ENCODE measurements at regions not wholly inside any gene's neighbourhood (a gene's known extent, or its start where the extent isn't known, plus 50 kb on each side); places are given as distances from the start of the nearest gene placed in this dataset.

DNA sequence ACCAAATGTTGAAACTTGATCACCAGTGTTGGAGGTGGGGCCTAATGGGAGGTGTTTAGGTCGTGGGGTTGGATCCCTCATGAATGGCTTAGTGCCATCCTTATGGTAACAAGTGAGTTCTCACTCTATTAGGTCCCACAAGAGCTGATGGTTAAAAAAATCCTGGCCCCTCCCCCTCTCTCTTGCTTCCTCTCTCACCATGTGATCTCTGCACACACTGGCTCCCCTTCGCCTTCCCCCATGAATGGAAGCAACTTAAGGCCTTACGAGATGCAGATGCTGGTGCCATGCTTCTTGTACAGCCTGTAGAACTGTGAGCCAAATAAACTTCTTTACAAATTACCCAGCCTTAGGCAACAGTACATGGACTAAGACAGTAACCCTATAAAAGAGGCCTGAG lies 62.7 kb downstream of the PPP1R3C start:
- WGBS, 2 donors: 86 to 88% methylated on average over 3 of the region's 3 CpGs
- no peak overlapping the region for H3K27ac ChIP-seq
- DNase-seq (no peak), ATAC-seq (ENCODE audit: low FRiP score in 2 of 2) (no peak)
- no peak overlapping the region for H3K4me3 ChIP-seq
- no peaks in the 10 kb centered on the region for H3K4me1 ChIP-seq
- H3K36me3 ChIP-seq: no peaks in the 10 kb centered on the region
- H3K9me3 ChIP-seq: no peaks in the 10 kb centered on the region
- H3K27me3 ChIP-seq: no peaks in the 10 kb centered on the region
- TF ChIP-seq POLR2A (IDR thresholded peaks at IDR 0.05) (no peak), POLR2AphosphoS5 (IDR thresholded peaks at IDR 0.05) (no peak), CTCF (IDR thresholded peaks at IDR 0.05) (no peak), EP300 (IDR thresholded peaks at IDR 0.05) (no peak)

DNA sequence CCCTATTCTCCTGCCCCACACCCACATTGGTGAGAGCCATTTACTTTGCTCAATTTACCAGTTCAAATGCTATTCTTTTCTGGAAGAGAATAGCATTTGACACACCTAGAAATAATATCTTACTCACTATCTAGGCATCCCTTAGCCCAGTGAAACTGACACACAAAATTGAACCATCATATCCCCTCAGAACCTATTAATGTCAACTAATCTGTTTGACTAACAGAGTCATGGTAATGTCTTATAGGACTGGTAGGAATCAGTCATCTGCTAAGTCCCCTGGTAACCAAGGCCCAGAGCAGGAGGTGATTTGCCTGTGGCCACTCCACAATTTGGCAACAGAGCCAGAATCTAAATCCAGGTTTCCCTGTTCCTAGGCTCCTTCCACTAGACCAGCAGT lies 63.3 kb downstream of the PPP1R3C start:
- DNase-seq (no peak), ATAC-seq (ENCODE audit: low FRiP score in 2 of 2) (no peak)
- H3K36me3 ChIP-seq: no peaks in the 10 kb centered on the region
- H3K9me3 ChIP-seq: no peaks in the 10 kb centered on the region
- H3K4me1 ChIP-seq: no peaks in the 10 kb centered on the region
- H3K27ac ChIP-seq: no peak overlapping the region
- TF ChIP-seq POLR2AphosphoS5 (IDR thresholded peaks at IDR 0.05): no peak
- no peak for TF ChIP-seq POLR2A (IDR thresholded peaks at IDR 0.05)
- TF ChIP-seq CTCF (IDR thresholded peaks at IDR 0.05): no peak
- TF ChIP-seq EP300 (IDR thresholded peaks at IDR 0.05): no peak
- no peak overlapping the region for H3K4me3 ChIP-seq
- H3K27me3 ChIP-seq: no peaks in the 10 kb centered on the region

- Histone ChIP-seq H3K27ac (no peak overlapping the region), H3K27me3 (no peaks in the 10 kb centered on the region), H3K4me1 (no peaks in the 10 kb centered on the region), H3K36me3 (no peaks in the 10 kb centered on the region), H3K4me3 (no peak overlapping the region), H3K9me3 (no peaks in the 10 kb centered on the region)
- DNase-seq (no peak), ATAC-seq (ENCODE audit: low FRiP score in 2 of 2) (no peak)
- no peak for TF ChIP-seq POLR2A (IDR thresholded peaks at IDR 0.05)
- TF ChIP-seq EP300 (IDR thresholded peaks at IDR 0.05): no peak
- no peak for TF ChIP-seq POLR2AphosphoS5 (IDR thresholded peaks at IDR 0.05)
- no peak for TF ChIP-seq CTCF (IDR thresholded peaks at IDR 0.05)
- WGBS, 2 donors: 81 to 89% methylated on average over 3 of the region's 3 CpGs
Measured at GRCh38 chr10:91567815-91568214, 65.1 kb downstream of the PPP1R3C start.

- H3K36me3 ChIP-seq: no peaks in the 10 kb centered on the region
- no peaks in the 10 kb centered on the region for H3K4me1 ChIP-seq
- TF ChIP-seq POLR2A (IDR thresholded peaks at IDR 0.05) (no peak), POLR2AphosphoS5 (IDR thresholded peaks at IDR 0.05) (no peak), EP300 (IDR thresholded peaks at IDR 0.05) (no peak), CTCF (IDR thresholded peaks at IDR 0.05) (no peak)
- no peak overlapping the region for H3K27ac ChIP-seq
- no peaks in the 10 kb centered on the region for H3K9me3 ChIP-seq
- 72 to 78% methylated on average over 3 of the region's 3 CpGs for WGBS, 2 donors
- H3K4me3 ChIP-seq: no peak overlapping the region
- ATAC-seq (ENCODE audit: low FRiP score in 2 of 2) (no peak), DNase-seq (no peak)
- no peaks in the 10 kb centered on the region for H3K27me3 ChIP-seq
Measured at GRCh38 chr10:91566115-91566514, 66.8 kb downstream of the PPP1R3C start.

DNA sequence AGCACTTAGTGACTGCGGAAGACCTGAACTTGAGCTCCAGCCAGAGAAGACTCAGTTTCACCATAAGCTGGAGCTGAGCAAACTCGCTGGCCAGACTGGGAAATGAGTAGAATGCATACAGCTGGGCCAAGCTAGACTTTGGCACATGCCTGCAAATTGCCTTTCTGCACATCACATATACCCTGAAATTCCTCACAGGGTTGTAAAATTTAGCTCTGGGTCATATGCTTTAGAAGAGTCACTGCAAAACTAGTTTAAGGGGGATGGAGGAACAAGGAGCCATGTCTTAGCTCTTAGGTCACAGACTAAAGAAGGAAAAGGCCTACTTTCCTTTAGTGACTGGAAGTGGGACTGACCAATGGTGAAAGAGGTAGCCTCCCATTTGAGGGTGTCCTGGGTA lies 67.6 kb downstream of the PPP1R3C start:
- H3K4me1 ChIP-seq: no peaks in the 10 kb centered on the region
- ATAC-seq (ENCODE audit: low FRiP score in 2 of 2): no peak
- H3K27me3 ChIP-seq: no peaks in the 10 kb centered on the region
- H3K9me3 ChIP-seq: no peaks in the 10 kb centered on the region
- 81 to 89% methylated on average over 2 of the region's 2 CpGs for WGBS, 2 donors
- H3K27ac ChIP-seq: no peak overlapping the region
- H3K36me3 ChIP-seq: no peaks in the 10 kb centered on the region
- no peak for DNase-seq
- no peak for TF ChIP-seq EP300 (IDR thresholded peaks at IDR 0.05)
- no peak for TF ChIP-seq CTCF (IDR thresholded peaks at IDR 0.05)
- TF ChIP-seq POLR2AphosphoS5 (IDR thresholded peaks at IDR 0.05): no peak
- TF ChIP-seq POLR2A (IDR thresholded peaks at IDR 0.05): no peak
- no peak overlapping the region for H3K4me3 ChIP-seq

Measured in upper lobe of left lung (tissue), 6 donors.